Right cardiac atrium (tissue), 5 donors: ENCODE measurements at regions not wholly inside any gene's neighbourhood (a gene's known extent, or its start where the extent isn't known, plus 50 kb on each side); places are given as distances from the start of the nearest gene placed in this dataset.

Source experiments
- ATAC-seq, 2 donors: fragments of 200-7000 bp; cut with Tn5 transposase; one replicate each; pipeline versions ENCODE4 v1.8.0 to v1.9.1; 2020; ENCODE audit warnings: moderate library complexity in 2 of 2, mild to moderate bottlenecking in 1 of 2
- DNase-seq, 3 donors: peaks; one replicate each; pipeline ENCODE4 v3.0.0-alpha.2; 2020
- H3K27ac ChIP-seq: one replicate; pipeline ENCODE4 v1.5.1; 2013; ENCODE audit warnings: mild to moderate bottlenecking, low read length, control low read depth, moderate library complexity
- H3K27me3 ChIP-seq: one replicate; pipeline ENCODE4 v1.6.1; 2013; ENCODE audit not compliant: control insufficient read depth, insufficient read depth
- H3K4me1 ChIP-seq: one replicate; pipeline ENCODE4 v1.6.1; 2013; ENCODE audit warnings: low read length; ENCODE audit not compliant: control insufficient read depth, insufficient read depth
- H3K4me3 ChIP-seq: one replicate; pipeline ENCODE4 v1.5.1; 2013; ENCODE audit warnings: low read length, control low read depth
- H3K9me3 ChIP-seq: one replicate; pipeline ENCODE4 v1.6.1; 2013; ENCODE audit warnings: low read length; ENCODE audit not compliant: control insufficient read depth
- WGBS: extraction: QIAGEN DNeasy Blood & Tissue Kit; methylation state at CpG from one replicate; pipeline ENCODE4 v1.1.7; 2013; 5-methylcytosine and 5-hydroxymethylcytosine counted together
- intact Hi-C, 4 donors: fragments of 100-400 bp; cut with DNase I; formaldehyde crosslinking; loops; one replicate each; pipeline versions ENCODE4 v1.11.0 to v1.14.0; 2022 to 2023
- donor health status: healthy with polysubstance abuse.
- donor health status: DM: no; HTN: yes; CAD: no.
- donor health status: DM: no; HTN: no; CAD: no.
- donor health status: DM: no; HTN: yes; CAD: no; lungs with severe emphysema.
- donor health status: DM: yes; HTN: yes; CAD: no.

GRCh38 chr3:187977659-187978058, 176.3 kb upstream of the LPP start:
- WGBS = 85% methylated on average over 4 of the region's 4 CpGs
- no peak for DNase-seq
- intact Hi-C loops = no loop called here
- Histone ChIP-seq H3K9me3 (no peaks in the 10 kb centered on the region), H3K27me3 (no peaks in the 10 kb centered on the region), H3K27ac (no peak overlapping the region), H3K4me1 (peaks cover 4% of the 10 kb centered on the region), H3K4me3 (no peak overlapping the region)
- no peak for ATAC-seq

GRCh38 chr3:187978433-187979011, 175.4 kb upstream of the LPP start:
- Histone ChIP-seq H3K4me3 (no peak overlapping the region), H3K4me1 (peaks cover 4% of the 10 kb centered on the region), H3K27me3 (no peaks in the 10 kb centered on the region), H3K9me3 (no peaks in the 10 kb centered on the region), H3K27ac (no peak overlapping the region)
- intact Hi-C loops = no loop called here
- 67% methylated on average over 5 of the region's 5 CpGs for WGBS
- DNase-seq (no peak), ATAC-seq (no peak)

- no peak overlapping the region for H3K27ac ChIP-seq
- no peak for ATAC-seq
- no peak overlapping the region for H3K4me3 ChIP-seq
- no peaks in the 10 kb centered on the region for H3K27me3 ChIP-seq
- H3K9me3 ChIP-seq = no peaks in the 10 kb centered on the region
- DNase-seq = no peak
- WGBS = 81% methylated on average over 2 of the region's 2 CpGs
- H3K4me1 ChIP-seq = peaks cover 4% of the 10 kb centered on the region
- intact Hi-C loops = no loop called here
These were observed 174.4 kb upstream of the LPP start for GRCh38 chr3:187979564-187979963.

- 80% methylated on average over 3 of the region's 3 CpGs for WGBS
- Histone ChIP-seq H3K4me3 (no peak overlapping the region), H3K4me1 (peaks cover 4% of the 10 kb centered on the region), H3K9me3 (no peaks in the 10 kb centered on the region), H3K27me3 (no peaks in the 10 kb centered on the region), H3K27ac (no peak overlapping the region)
- no peak for DNase-seq
- intact Hi-C loops = loop anchor here in 1 of 4 donors (10.0 kb wide), 1 partner anchor 54 kb away; no protein-coding TSS in a partner anchor
- no peak for ATAC-seq
These were observed 173.1 kb upstream of the LPP start for GRCh38 chr3:187980861-187981260.

- H3K4me3 ChIP-seq = no peak overlapping the region
- H3K27ac ChIP-seq = peak overlapping the region; percentile 17
- ATAC-seq (no peak), DNase-seq (no peak)
- intact Hi-C loops = loop anchor here in 1 of 4 donors (10.0 kb wide), 1 partner anchor 53 kb away; no protein-coding TSS in a partner anchor
- H3K27me3 ChIP-seq = no peaks in the 10 kb centered on the region
- H3K9me3 ChIP-seq = no peaks in the 10 kb centered on the region
- WGBS = 74% methylated on average over 3 of the region's 3 CpGs
- no peaks in the 10 kb centered on the region for H3K4me1 ChIP-seq
These were observed 171.8 kb upstream of the LPP start for GRCh38 chr3:187982142-187982541.

- Histone ChIP-seq H3K4me1 (no peaks in the 10 kb centered on the region), H3K4me3 (no peak overlapping the region), H3K27ac (peak overlapping the region; percentile 61), H3K9me3 (no peaks in the 10 kb centered on the region), H3K27me3 (no peaks in the 10 kb centered on the region)
- 74% methylated on average over 6 of the region's 6 CpGs for WGBS
- DNase-seq (peak in 2 of 3 donors; percentile 24 to 64), ATAC-seq (peak; percentile 60 to 79)
- intact Hi-C loops = loop anchor here in 1 of 4 donors (10.0 kb wide), 1 partner anchor 51 kb away; no protein-coding TSS in a partner anchor
These were observed 170.4 kb upstream of the LPP start for GRCh38 chr3:187983484-187984124.

GRCh38 chr3:187985647-187986046, 168.3 kb upstream of the LPP start:
- intact Hi-C loops = loop anchor here in 1 of 4 donors (10.0 kb wide), 1 partner anchor 49 kb away; no protein-coding TSS in a partner anchor
- DNase-seq (no peak), ATAC-seq (no peak)
- Histone ChIP-seq H3K27me3 (no peaks in the 10 kb centered on the region), H3K4me3 (no peak overlapping the region), H3K27ac (no peak overlapping the region), H3K9me3 (no peaks in the 10 kb centered on the region), H3K4me1 (no peaks in the 10 kb centered on the region)
- 61% methylated on average over 2 of the region's 2 CpGs for WGBS

GRCh38 chr3:187986514-187986934, 167.4 kb upstream of the LPP start:
- intact Hi-C loops = loop anchor here in 1 of 4 donors (10.0 kb wide), 1 partner anchor 48 kb away; no protein-coding TSS in a partner anchor
- H3K9me3 ChIP-seq = no peaks in the 10 kb centered on the region
- 45% methylated on average over 5 of the region's 5 CpGs for WGBS
- no peaks in the 10 kb centered on the region for H3K4me1 ChIP-seq
- no peaks in the 10 kb centered on the region for H3K27me3 ChIP-seq
- no peak overlapping the region for H3K27ac ChIP-seq
- no peak overlapping the region for H3K4me3 ChIP-seq
- ATAC-seq = peak; percentile 9 to 68
- DNase-seq = no peak

- Histone ChIP-seq H3K4me1 (no peaks in the 10 kb centered on the region), H3K4me3 (no peak overlapping the region), H3K27me3 (no peaks in the 10 kb centered on the region), H3K9me3 (no peaks in the 10 kb centered on the region), H3K27ac (no peak overlapping the region)
- intact Hi-C loops = loop anchor here in 1 of 4 donors (10.0 kb wide), 1 partner anchor 48 kb away; no protein-coding TSS in a partner anchor
- no peak for DNase-seq
- 66% methylated on average over 3 of the region's 3 CpGs for WGBS
- no peak for ATAC-seq
These were observed 166.8 kb upstream of the LPP start for GRCh38 chr3:187987187-187987586.

GRCh38 chr3:187987924-187988323, 166.0 kb upstream of the LPP start:
- ATAC-seq = no peak
- intact Hi-C loops = loop anchor here in 1 of 4 donors (10.0 kb wide), 1 partner anchor 47 kb away; no protein-coding TSS in a partner anchor
- Histone ChIP-seq H3K4me3 (no peak overlapping the region), H3K27ac (no peak overlapping the region), H3K9me3 (no peaks in the 10 kb centered on the region), H3K27me3 (no peaks in the 10 kb centered on the region), H3K4me1 (no peaks in the 10 kb centered on the region)
- WGBS = 76% methylated on average over 4 of the region's 4 CpGs
- DNase-seq = no peak

- no peak overlapping the region for H3K4me3 ChIP-seq
- WGBS = 56% methylated on average over 10 of the region's 10 CpGs
- DNase-seq (no peak), ATAC-seq (no peak)
- no peaks in the 10 kb centered on the region for H3K27me3 ChIP-seq
- H3K4me1 ChIP-seq = no peaks in the 10 kb centered on the region
- no peaks in the 10 kb centered on the region for H3K9me3 ChIP-seq
- intact Hi-C loops = loop anchor here in 1 of 4 donors (10.0 kb wide), 1 partner anchor 45 kb away; no protein-coding TSS in a partner anchor
- H3K27ac ChIP-seq = no peak overlapping the region
These were observed 164.3 kb upstream of the LPP start for GRCh38 chr3:187989575-187990153.
